IPS-18a (cell line): ENCODE measurements at regions not wholly inside any gene's neighbourhood (a gene's known extent, or its start where the extent isn't known, plus 50 kb on each side); places are given as distances from the start of the nearest gene placed in this dataset.
"Not testable (repeated sequence)": the region's sequence is repeated elsewhere in the genome, so short reads cannot be mapped to it uniquely, and the experiment has no call there.

ENCODE experiments used
- H3K27ac ChIP-seq: one replicate; pipeline ENCODE4 v1.5.1; 2013; ENCODE audit warnings: low read length
- H3K27me3 ChIP-seq: one replicate; pipeline ENCODE4 v1.6.1; 2013; ENCODE audit warnings: mild to moderate bottlenecking, low read length; ENCODE audit not compliant: control insufficient read depth, insufficient read depth
- H3K36me3 ChIP-seq: one replicate; pipeline ENCODE4 v1.6.1; 2013; ENCODE audit warnings: low read depth, low read length; ENCODE audit not compliant: control insufficient read depth
- H3K4me1 ChIP-seq: one replicate; pipeline ENCODE4 v1.6.1; 2013; ENCODE audit warnings: low read depth, low read length; ENCODE audit not compliant: control insufficient read depth
- H3K4me3 ChIP-seq: one replicate; pipeline ENCODE4 v1.5.1; 2013; ENCODE audit warnings: low read length
- H3K9ac ChIP-seq: one replicate; pipeline ENCODE4 v1.6.1; 2013; ENCODE audit warnings: mild to moderate bottlenecking, low read length, moderate library complexity
- H3K9me3 ChIP-seq: one replicate; pipeline ENCODE4 v1.6.1; 2013; ENCODE audit warnings: low read depth, low read length; ENCODE audit not compliant: control insufficient read depth

GRCh38 chr2:94602466-94602865, 268.8 kb upstream of the TEKT4 start:
- H3K4me3 ChIP-seq = no peak overlapping the region
- H3K36me3 ChIP-seq = no peaks in the 10 kb centered on the region
- H3K27ac ChIP-seq = no peak overlapping the region
- peaks cover 22% of the 10 kb centered on the region for H3K9me3 ChIP-seq
- H3K9ac ChIP-seq = no peak overlapping the region
- H3K4me1 ChIP-seq = no peaks in the 10 kb centered on the region
- no peaks in the 10 kb centered on the region for H3K27me3 ChIP-seq

GRCh38 chr2:94622113-94622618, 249.1 kb upstream of the TEKT4 start:
- Histone ChIP-seq H3K27ac (no peak overlapping the region), H3K27me3 (no peaks in the 10 kb centered on the region), H3K9me3 (peaks cover 15% of the 10 kb centered on the region), H3K4me1 (no peaks in the 10 kb centered on the region), H3K9ac (no peak overlapping the region), H3K36me3 (no peaks in the 10 kb centered on the region), H3K4me3 (no peak overlapping the region)

GRCh38 chr2:94628953-94629352, 242.3 kb upstream of the TEKT4 start:
- not testable (repeated sequence) for H3K4me1 ChIP-seq, H3K9ac ChIP-seq, H3K4me3 ChIP-seq, H3K36me3 ChIP-seq, H3K27me3 ChIP-seq, H3K27ac ChIP-seq, H3K9me3 ChIP-seq

GRCh38 chr2:94641397-94641796, 229.8 kb upstream of the TEKT4 start:
- not testable (repeated sequence) for H3K27me3 ChIP-seq, H3K36me3 ChIP-seq, H3K9me3 ChIP-seq, H3K4me1 ChIP-seq, H3K27ac ChIP-seq, H3K4me3 ChIP-seq, H3K9ac ChIP-seq

- not testable (repeated sequence) for H3K27me3 ChIP-seq, H3K9ac ChIP-seq, H3K9me3 ChIP-seq, H3K27ac ChIP-seq, H3K4me1 ChIP-seq, H3K36me3 ChIP-seq, H3K4me3 ChIP-seq
Observed at GRCh38 chr2:94652131-94652530, 219.1 kb upstream of the TEKT4 start.

GRCh38 chr2:94669858-94670257, 201.4 kb upstream of the TEKT4 start:
- not testable (repeated sequence) for H3K27ac ChIP-seq, H3K36me3 ChIP-seq, H3K27me3 ChIP-seq, H3K4me3 ChIP-seq, H3K9ac ChIP-seq, H3K4me1 ChIP-seq
- H3K9me3 ChIP-seq = peaks cover 15% of the 10 kb centered on the region

- not testable (repeated sequence) for H3K4me3 ChIP-seq, H3K9ac ChIP-seq, H3K36me3 ChIP-seq, H3K9me3 ChIP-seq, H3K27ac ChIP-seq, H3K27me3 ChIP-seq, H3K4me1 ChIP-seq
Observed at GRCh38 chr2:94694236-94694635, 177.0 kb upstream of the TEKT4 start.

- not testable (repeated sequence) for H3K9me3 ChIP-seq, H3K9ac ChIP-seq, H3K4me1 ChIP-seq, H3K36me3 ChIP-seq, H3K27ac ChIP-seq, H3K27me3 ChIP-seq, H3K4me3 ChIP-seq
Observed at GRCh38 chr2:94708982-94709381, 162.2 kb upstream of the TEKT4 start.

- Histone ChIP-seq H3K4me3 (no peak overlapping the region), H3K36me3 (no peaks in the 10 kb centered on the region), H3K27ac (no peak overlapping the region), H3K4me1 (no peaks in the 10 kb centered on the region), H3K9ac (no peak overlapping the region), H3K9me3 (peaks cover 9% of the 10 kb centered on the region), H3K27me3 (no peaks in the 10 kb centered on the region)
Observed at GRCh38 chr2:94725543-94725942, 145.7 kb upstream of the TEKT4 start.

- H3K4me1 ChIP-seq, H3K9ac ChIP-seq, H3K27ac ChIP-seq, H3K9me3 ChIP-seq, H3K4me3 ChIP-seq, H3K27me3 ChIP-seq, H3K36me3 ChIP-seq: not testable (repeated sequence)
Observed at GRCh38 chr2:94735536-94735935, 135.7 kb upstream of the TEKT4 start.

- H3K4me3 ChIP-seq, H3K36me3 ChIP-seq, H3K9me3 ChIP-seq, H3K9ac ChIP-seq, H3K27ac ChIP-seq, H3K4me1 ChIP-seq, H3K27me3 ChIP-seq: not testable (repeated sequence)
Observed at GRCh38 chr2:94737145-94737544, 134.1 kb upstream of the TEKT4 start.

GRCh38 chr2:94737736-94738342, 133.4 kb upstream of the TEKT4 start:
- not testable (repeated sequence) for H3K27ac ChIP-seq, H3K36me3 ChIP-seq, H3K4me3 ChIP-seq, H3K9ac ChIP-seq, H3K9me3 ChIP-seq, H3K27me3 ChIP-seq, H3K4me1 ChIP-seq
